Neuron (in vitro differentiated cells): ENCODE measurements at regions not wholly inside any gene's neighbourhood (a gene's known extent, or its start where the extent isn't known, plus 50 kb on each side); places are given as distances from the start of the nearest gene placed in this dataset.
"Not testable (repeated sequence)": the region's sequence is repeated elsewhere in the genome, so short reads cannot be mapped to it uniquely, and the experiment has no call there.

Source experiments
- H2AFZ ChIP-seq: one replicate; pipeline ENCODE4 v1.6.1; 2013; ENCODE audit warnings: low read depth, mild to moderate bottlenecking, inconsistent platforms, low read length, moderate library complexity
- H3K27me3 ChIP-seq: one replicate; pipeline ENCODE4 v1.6.1; 2013; ENCODE audit warnings: low read length; ENCODE audit not compliant: insufficient read depth
- H3K36me3 ChIP-seq: one replicate; pipeline ENCODE4 v1.6.1; 2013; ENCODE audit warnings: low read length; ENCODE audit not compliant: insufficient read depth
- H3K4me1 ChIP-seq: one replicate; pipeline ENCODE4 v1.6.1; 2013; ENCODE audit warnings: low read length; ENCODE audit not compliant: insufficient read depth
- H3K4me3 ChIP-seq: 2 replicates; pipeline ENCODE4 v1.5.1; 2013; ENCODE audit warnings: mild to moderate bottlenecking, low read length, moderate library complexity
- H3K9me3 ChIP-seq: one replicate; pipeline ENCODE4 v1.6.1; 2013; ENCODE audit warnings: low read length

DNA sequence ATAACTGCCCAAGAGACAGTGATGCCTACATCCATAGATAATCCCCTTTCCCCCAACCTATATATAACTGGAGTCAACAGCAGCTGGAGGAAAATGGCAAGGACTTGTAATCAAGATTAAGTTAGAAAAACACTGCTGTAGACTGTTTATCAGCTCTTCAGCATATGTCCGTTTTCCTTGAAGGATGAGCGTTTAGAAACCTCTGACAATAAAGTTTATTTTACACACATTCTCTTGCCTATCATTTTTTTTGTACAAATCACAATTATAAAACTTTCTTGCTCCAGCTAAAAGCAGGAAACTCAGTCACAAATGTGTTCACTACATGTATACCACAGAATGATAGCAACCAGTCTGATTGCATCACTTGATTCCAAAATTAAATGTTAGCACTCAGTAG, 50.8 kb downstream of the PPIAL4G start:
- H3K36me3 ChIP-seq, H2AFZ ChIP-seq, H3K27me3 ChIP-seq, H3K4me1 ChIP-seq, H3K4me3 ChIP-seq, H3K9me3 ChIP-seq: not testable (repeated sequence)

GRCh38 chr1:148429856-148430255, 53.2 kb downstream of the PPIAL4G start:
- H3K36me3 ChIP-seq, H3K4me3 ChIP-seq, H2AFZ ChIP-seq, H3K27me3 ChIP-seq, H3K9me3 ChIP-seq, H3K4me1 ChIP-seq: not testable (repeated sequence)

- not testable (repeated sequence) for H3K36me3 ChIP-seq, H3K4me3 ChIP-seq, H3K4me1 ChIP-seq, H2AFZ ChIP-seq, H3K27me3 ChIP-seq, H3K9me3 ChIP-seq
Measured at GRCh38 chr1:148426940-148427611, 56.0 kb downstream of the PPIAL4G start.

DNA sequence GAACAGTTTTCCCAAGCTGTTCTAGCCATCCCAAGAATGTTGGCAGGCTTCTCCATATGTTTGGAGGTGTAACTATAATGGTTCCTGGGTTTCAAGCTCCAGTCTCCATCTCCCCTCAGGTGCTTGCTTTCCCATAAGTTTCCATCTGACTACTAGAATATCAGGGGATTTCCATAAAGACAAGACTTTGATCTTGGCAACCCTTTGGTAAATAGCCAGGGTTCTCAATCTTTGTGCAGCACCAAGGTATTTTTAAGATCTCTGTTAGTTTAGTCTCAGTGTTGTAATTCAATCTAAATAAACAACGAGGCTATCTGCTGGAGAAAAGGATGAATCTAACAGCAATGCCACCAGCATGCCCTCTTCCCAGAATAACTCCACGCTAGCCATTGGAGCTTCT, 56.7 kb downstream of the PPIAL4G start:
- H3K36me3 ChIP-seq, result not testable (repeated sequence)

GRCh38 chr1:148424143-148425003, 58.7 kb downstream of the PPIAL4G start:
- not testable (repeated sequence) for H3K4me3 ChIP-seq, H3K27me3 ChIP-seq, H3K4me1 ChIP-seq

More for the DNA sequence above, 56.7 kb downstream of the PPIAL4G start:
- not testable (repeated sequence) for H2AFZ ChIP-seq, H3K27me3 ChIP-seq, H3K9me3 ChIP-seq, H3K4me3 ChIP-seq, H3K4me1 ChIP-seq

GRCh38 chr1:148422921-148423320, 60.2 kb downstream of the PPIAL4G start:
- H2AFZ ChIP-seq, H3K4me3 ChIP-seq, H3K27me3 ChIP-seq: not testable (repeated sequence)

More at GRCh38 chr1:148424143-148425003, 58.7 kb downstream of the PPIAL4G start:
- not testable (repeated sequence) for H3K36me3 ChIP-seq, H2AFZ ChIP-seq, H3K9me3 ChIP-seq

GRCh38 chr1:148417241-148417640, 65.9 kb downstream of the PPIAL4G start:
- H2AFZ ChIP-seq, H3K36me3 ChIP-seq, H3K4me3 ChIP-seq, H3K4me1 ChIP-seq, H3K9me3 ChIP-seq, H3K27me3 ChIP-seq: not testable (repeated sequence)

More at GRCh38 chr1:148422921-148423320, 60.2 kb downstream of the PPIAL4G start:
- not testable (repeated sequence) for H3K9me3 ChIP-seq, H3K4me1 ChIP-seq, H3K36me3 ChIP-seq

- not testable (repeated sequence) for H3K9me3 ChIP-seq, H3K4me3 ChIP-seq, H2AFZ ChIP-seq, H3K27me3 ChIP-seq, H3K36me3 ChIP-seq, H3K4me1 ChIP-seq
Measured at GRCh38 chr1:148413385-148413784, 69.7 kb downstream of the PPIAL4G start.

- not testable (repeated sequence) for H3K4me1 ChIP-seq, H3K27me3 ChIP-seq, H3K9me3 ChIP-seq, H3K36me3 ChIP-seq, H3K4me3 ChIP-seq, H2AFZ ChIP-seq
Measured at GRCh38 chr1:148404786-148405568, 78.1 kb downstream of the PPIAL4G start.

GRCh38 chr1:148403925-148404324, 79.2 kb downstream of the PPIAL4G start:
- H3K9me3 ChIP-seq, H3K27me3 ChIP-seq, H3K36me3 ChIP-seq, H3K4me1 ChIP-seq, H3K4me3 ChIP-seq, H2AFZ ChIP-seq: not testable (repeated sequence)

DNA sequence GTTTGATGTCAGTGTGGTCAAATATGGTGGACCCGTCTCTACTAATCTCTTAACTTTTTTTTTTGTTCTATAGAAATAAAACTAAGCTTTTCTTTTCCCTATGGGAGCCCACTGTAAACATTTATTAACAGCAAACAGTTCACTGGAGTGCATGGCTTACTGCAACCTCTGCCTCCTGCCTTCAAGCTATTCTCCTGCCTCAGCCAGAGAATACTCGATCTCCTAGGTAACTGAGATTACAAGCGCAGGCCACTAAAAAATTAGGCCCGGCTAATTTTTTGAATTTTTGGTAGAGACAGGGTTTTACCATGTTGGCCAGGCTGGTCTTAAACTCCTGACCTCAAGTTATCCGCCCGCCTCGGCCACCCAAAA, 80.0 kb downstream of the PPIAL4G start:
- not testable (repeated sequence) for H3K36me3 ChIP-seq, H3K4me1 ChIP-seq, H3K27me3 ChIP-seq, H3K9me3 ChIP-seq
- peak overlapping the region; percentile 95 for H2AFZ ChIP-seq
- H3K4me3 ChIP-seq, result peak overlapping the region; percentile 74

GRCh38 chr1:148402152-148403084, 80.7 kb downstream of the PPIAL4G start:
- Histone ChIP-seq H2AFZ (peak overlapping the region; percentile 95), H3K4me3 (peak overlapping the region; percentile 74)
- not testable (repeated sequence) for H3K9me3 ChIP-seq, H3K27me3 ChIP-seq, H3K36me3 ChIP-seq, H3K4me1 ChIP-seq
